Hepatocyte (in vitro differentiated cells): ENCODE measurements at regions not wholly inside any gene's neighbourhood (a gene's known extent, or its start where the extent isn't known, plus 50 kb on each side); places are given as distances from the start of the nearest gene placed in this dataset. TPM values are rescaled to one million over a fixed set of nuclear protein-coding genes. Genes with fewer than 3 reads are reported as not detected.
"Not testable (repeated sequence)": the region's sequence is repeated elsewhere in the genome, so short reads cannot be mapped to it uniquely, and the experiment has no call there.

Source experiments
- DNase-seq: peaks from one replicate; pipeline ENCODE4 v3.0.0-alpha.2; 2016; ENCODE audit warnings: low spot score
- H2AFZ ChIP-seq: fragments of 200-600 bp; sonication (generic); 2 replicates; pipeline ENCODE4 v1.6.0; 2016; ENCODE audit warnings: antibody characterized with exemption, mild to moderate bottlenecking
- H3K27ac ChIP-seq: fragments of 200-600 bp; sonication (generic); 2 replicates; pipeline ENCODE4 v1.5.1; 2016; ENCODE audit warnings: mild to moderate bottlenecking
- H3K27me3 ChIP-seq: fragments of 200-600 bp; sonication (generic); 2 replicates; pipeline ENCODE4 v1.6.1; 2016
- H3K36me3 ChIP-seq: fragments of 200-600 bp; sonication (generic); replicated peaks from 2 replicates; pipeline ENCODE4 v1.5.1; 2016; ENCODE audit warnings: low read depth; ENCODE audit not compliant: insufficient read depth
- H3K4me1 ChIP-seq: fragments of 200-600 bp; sonication (generic); 2 replicates; pipeline ENCODE4 v1.5.1; 2016; ENCODE audit warnings: mild to moderate bottlenecking, moderate library complexity; ENCODE audit not compliant: insufficient read depth
- H3K4me2 ChIP-seq: fragments of 200-600 bp; sonication (generic); 2 replicates; pipeline ENCODE4 v1.6.0; 2016
- H3K4me3 ChIP-seq: fragments of 200-600 bp; sonication (generic); 2 replicates; pipeline ENCODE4 v1.5.1; 2016; ENCODE audit warnings: mild to moderate bottlenecking
- H3K79me2 ChIP-seq: fragments of 200-600 bp; sonication (generic); 2 replicates; pipeline ENCODE4 v1.6.0; 2017; ENCODE audit warnings: mild to moderate bottlenecking
- H3K9me2 ChIP-seq: fragments of 200-600 bp; sonication (generic); replicated peaks from 2 replicates; pipeline ENCODE4 v1.6.0; 2017; ENCODE audit warnings: mild to moderate bottlenecking; ENCODE audit not compliant: insufficient read depth
- H3K9me3 ChIP-seq: fragments of 200-600 bp; sonication (generic); 2 replicates; pipeline ENCODE4 v1.5.1; 2016; ENCODE audit warnings: low read depth, mild to moderate bottlenecking
- H4K20me1 ChIP-seq: fragments of 200-600 bp; sonication (generic); 2 replicates; pipeline ENCODE4 v1.6.0; 2016; ENCODE audit warnings: mild to moderate bottlenecking; ENCODE audit not compliant: insufficient read depth, poor library complexity, severe bottlenecking
- WGBS: methylation state at CpG from one replicate; pipeline ENCODE4 v1.1.6; 2016; ENCODE audit warnings: low lambda C conversion rate; ENCODE audit errors: missing lambda C conversion rate; 5-methylcytosine and 5-hydroxymethylcytosine counted together
- small RNA-seq: library from RNA; depleted of rRNA; stranded (forward); fragments of <200 nt; gene quantifications from one replicate; pipeline ENCODE3, GENCODE V24; 2014

DNA sequence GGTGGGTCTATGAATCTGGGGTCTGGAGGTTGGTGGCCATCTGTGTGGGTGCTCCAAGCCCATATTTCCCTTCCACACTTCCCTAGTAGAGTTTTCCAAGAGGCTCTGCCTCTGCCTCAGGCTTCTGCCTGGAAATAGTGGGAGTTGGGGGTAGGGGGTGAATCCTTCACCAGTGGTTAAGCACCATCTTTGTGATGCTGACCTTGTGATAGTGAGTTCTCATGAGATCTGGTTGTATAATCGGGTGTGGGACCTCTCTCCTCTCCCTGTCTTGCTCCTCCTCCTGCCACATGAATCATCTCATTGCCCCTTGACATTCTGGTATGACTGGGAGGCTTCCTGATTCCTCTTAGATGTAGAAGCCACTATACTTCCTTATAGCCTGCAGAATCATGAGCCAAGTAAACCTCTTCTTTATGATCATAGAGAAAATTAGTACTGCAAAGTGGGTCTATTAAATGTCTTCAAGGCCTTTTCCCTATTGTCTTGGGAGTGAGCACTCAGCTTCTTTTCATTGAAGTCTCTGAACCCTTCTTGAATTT, 829.8 kb downstream of the FOXD4L5 start:
- not testable (repeated sequence) for DNase-seq, H3K36me3 ChIP-seq
- 38% methylated on average over 1 of the region's 1 CpG for WGBS

DNA sequence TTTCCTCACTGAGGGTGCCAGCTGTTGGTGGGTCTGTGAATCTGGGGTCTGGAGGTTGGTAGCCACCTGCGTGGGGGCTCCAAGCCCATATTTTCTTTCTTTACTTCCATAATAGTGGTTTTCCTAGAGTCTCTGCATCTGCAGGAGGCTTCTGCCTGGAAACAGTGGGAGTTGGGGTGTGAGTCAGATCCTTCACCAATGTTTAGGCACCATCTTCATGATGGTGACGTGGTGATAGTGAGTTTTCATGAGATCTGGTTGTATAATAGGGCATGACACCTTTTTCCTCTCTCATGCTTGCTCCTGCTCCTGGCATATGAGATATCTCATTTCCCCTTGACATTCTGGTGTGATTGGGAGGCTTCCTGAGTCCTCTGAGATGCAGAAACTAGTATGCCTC, 832.9 kb downstream of the FOXD4L5 start:
- not testable (repeated sequence) for DNase-seq, H3K36me3 ChIP-seq
- 57% methylated on average over 2 of the region's 2 CpGs for WGBS

More for the DNA sequence above, 829.8 kb downstream of the FOXD4L5 start:
- not testable (repeated sequence) for H3K9me3 ChIP-seq, H3K4me3 ChIP-seq, H2AFZ ChIP-seq, H3K27me3 ChIP-seq, H3K9me2 ChIP-seq, H3K4me1 ChIP-seq, H3K4me2 ChIP-seq, H3K79me2 ChIP-seq, H3K27ac ChIP-seq, H4K20me1 ChIP-seq

DNA sequence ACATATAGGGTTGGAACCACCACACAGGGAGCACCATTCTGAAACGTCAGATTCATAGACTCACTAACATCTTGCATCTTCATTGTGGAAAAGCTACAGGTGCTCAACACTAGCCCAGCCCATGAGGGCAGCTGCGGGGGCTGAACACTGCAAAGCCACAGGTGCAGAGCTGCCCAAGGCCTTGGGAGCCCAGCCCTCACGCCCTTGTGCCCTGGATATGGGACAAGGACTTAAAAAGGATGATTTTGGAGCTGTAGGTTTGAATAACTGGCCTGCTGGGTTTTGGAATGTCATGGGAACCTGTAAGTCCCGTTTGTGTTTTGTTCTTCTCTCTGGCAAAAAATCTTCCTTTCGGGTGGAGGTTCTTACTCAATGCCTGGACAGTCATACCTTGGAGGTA, 834.4 kb downstream of the FOXD4L5 start:
- H3K9me3 ChIP-seq, H4K20me1 ChIP-seq, H3K9me2 ChIP-seq, DNase-seq, H3K79me2 ChIP-seq, H2AFZ ChIP-seq, H3K4me3 ChIP-seq, H3K4me1 ChIP-seq, H3K27ac ChIP-seq, H3K36me3 ChIP-seq, H3K27me3 ChIP-seq, H3K4me2 ChIP-seq: not testable (repeated sequence)
- WGBS: 74% methylated on average over 3 of the region's 5 CpGs

More for the DNA sequence above, 832.9 kb downstream of the FOXD4L5 start:
- not testable (repeated sequence) for H3K9me2 ChIP-seq, H2AFZ ChIP-seq, H3K27ac ChIP-seq, H3K4me1 ChIP-seq, H3K4me2 ChIP-seq, H3K9me3 ChIP-seq, H3K4me3 ChIP-seq, H3K27me3 ChIP-seq, H3K79me2 ChIP-seq, H4K20me1 ChIP-seq

DNA sequence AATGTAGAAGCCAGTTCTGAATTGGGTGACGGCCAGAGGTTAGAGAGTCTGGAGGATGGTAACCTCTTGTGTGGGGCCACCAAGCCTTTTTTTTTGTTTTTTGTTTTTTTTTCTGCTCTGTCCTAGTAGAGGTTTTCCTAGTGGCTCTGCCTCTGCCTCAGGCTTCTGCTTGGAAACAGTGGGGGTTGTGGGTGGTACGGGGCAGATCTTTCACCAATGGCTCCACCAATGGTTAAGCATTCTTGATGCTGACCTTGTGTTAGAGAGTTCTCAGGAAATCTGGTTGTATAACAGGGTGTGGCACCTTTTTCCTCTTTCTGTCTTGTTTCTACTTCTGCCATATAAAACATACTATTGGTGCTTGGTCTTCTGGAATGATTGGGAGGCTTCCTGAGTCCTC, 836.0 kb downstream of the FOXD4L5 start:
- H3K9me2 ChIP-seq, H2AFZ ChIP-seq, H3K27ac ChIP-seq, H3K27me3 ChIP-seq, H4K20me1 ChIP-seq, H3K36me3 ChIP-seq, H3K4me2 ChIP-seq, H3K4me1 ChIP-seq, H3K4me3 ChIP-seq, H3K9me3 ChIP-seq, DNase-seq, H3K79me2 ChIP-seq: not testable (repeated sequence)
- 80% methylated on average over 2 of the region's 2 CpGs for whole genome bisulfite sequencing

DNA sequence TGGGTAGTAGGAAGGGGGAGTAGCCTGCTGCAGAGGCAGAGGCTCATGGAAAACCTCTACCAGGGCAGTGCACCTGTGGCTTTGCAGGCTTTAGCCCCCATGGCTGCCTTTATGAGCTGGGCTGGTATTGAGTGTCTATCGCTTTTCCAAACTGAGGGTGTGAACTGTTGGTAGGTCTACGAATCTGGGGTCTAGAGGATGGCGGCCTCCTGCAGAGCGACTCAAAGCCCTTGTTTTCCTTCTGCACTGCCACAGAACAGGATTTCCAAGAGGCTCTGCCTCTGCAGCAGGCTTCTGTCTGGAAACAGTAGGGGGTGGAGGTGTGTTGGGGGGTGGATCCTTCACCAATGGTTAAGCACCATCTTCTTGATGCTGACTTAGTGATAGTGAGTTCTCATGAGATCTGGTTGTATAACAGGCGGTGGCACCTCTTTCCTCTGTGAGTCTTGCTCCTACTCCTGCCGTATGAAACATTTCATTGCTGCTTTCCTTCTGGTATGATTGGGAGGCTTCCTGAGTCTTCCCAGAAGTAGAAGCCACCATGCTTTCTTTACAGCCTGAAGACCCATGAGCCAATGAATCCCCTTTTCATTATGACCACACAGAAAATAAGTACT, 840.0 kb downstream of the FOXD4L5 start:
- not testable (repeated sequence) for H3K4me2 ChIP-seq, H3K9me2 ChIP-seq, H3K36me3 ChIP-seq, H3K27me3 ChIP-seq, H2AFZ ChIP-seq, H4K20me1 ChIP-seq, H3K27ac ChIP-seq, H3K4me1 ChIP-seq, H3K4me3 ChIP-seq, DNase-seq, H3K79me2 ChIP-seq, H3K9me3 ChIP-seq
- WGBS: 78% methylated on average over 6 of the region's 6 CpGs

DNA sequence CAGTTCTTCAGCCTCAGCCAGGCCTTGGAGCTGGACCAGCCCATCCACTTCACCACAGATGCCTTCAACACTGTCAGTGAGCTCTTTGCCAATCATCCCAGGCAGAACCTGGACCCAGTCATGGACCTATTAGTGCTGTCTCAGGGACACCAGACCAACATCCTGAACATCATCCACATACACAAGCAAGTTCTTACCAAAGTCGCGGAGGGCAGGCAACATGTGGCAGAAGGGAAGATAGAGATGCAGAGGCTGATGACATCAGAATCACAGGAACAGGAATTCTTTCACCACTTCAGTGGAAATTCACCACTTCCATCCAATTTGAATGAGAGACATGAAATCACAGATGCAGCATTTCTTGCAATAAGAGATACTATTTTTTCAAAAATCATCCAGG, 845.3 kb downstream of the FOXD4L5 start:
- not testable (repeated sequence) for H3K4me3 ChIP-seq, H3K4me1 ChIP-seq, H3K9me3 ChIP-seq, H3K36me3 ChIP-seq, H4K20me1 ChIP-seq, H3K79me2 ChIP-seq, DNase-seq, H3K9me2 ChIP-seq, H3K27me3 ChIP-seq, H3K27ac ChIP-seq, H2AFZ ChIP-seq, H3K4me2 ChIP-seq
- 95% methylated on average over 2 of the region's 2 CpGs for WGBS

Small RNAs in the stretch of these regions (small RNA-seq; reads per million reads assigned to genes)
- not detected for gene AL773524.1
